HG03432 (cell line): ENCODE measurements at regions not wholly inside any gene's neighbourhood (a gene's known extent, or its start where the extent isn't known, plus 50 kb on each side); places are given as distances from the start of the nearest gene placed in this dataset.
"Not testable (repeated sequence)": the region's sequence is repeated elsewhere in the genome, so short reads cannot be mapped to it uniquely, and the experiment has no call there.

ENCODE experiments used
- ATAC-seq: cut with Tn5 transposase; IDR thresholded peaks from one replicate; pipeline ENCODE4 v1.9.1; 2021; ENCODE audit warnings: mild to moderate bottlenecking, moderate library complexity; ENCODE audit not compliant: unreplicated experiment

GRCh38 chr6:139996253-139996834, 621.9 kb upstream of the CITED2 start:
- ATAC-seq, result peak; percentile 84

- no peak for ATAC-seq
Measured at GRCh38 chr6:139994998-139995397, 620.5 kb upstream of the CITED2 start.

DNA sequence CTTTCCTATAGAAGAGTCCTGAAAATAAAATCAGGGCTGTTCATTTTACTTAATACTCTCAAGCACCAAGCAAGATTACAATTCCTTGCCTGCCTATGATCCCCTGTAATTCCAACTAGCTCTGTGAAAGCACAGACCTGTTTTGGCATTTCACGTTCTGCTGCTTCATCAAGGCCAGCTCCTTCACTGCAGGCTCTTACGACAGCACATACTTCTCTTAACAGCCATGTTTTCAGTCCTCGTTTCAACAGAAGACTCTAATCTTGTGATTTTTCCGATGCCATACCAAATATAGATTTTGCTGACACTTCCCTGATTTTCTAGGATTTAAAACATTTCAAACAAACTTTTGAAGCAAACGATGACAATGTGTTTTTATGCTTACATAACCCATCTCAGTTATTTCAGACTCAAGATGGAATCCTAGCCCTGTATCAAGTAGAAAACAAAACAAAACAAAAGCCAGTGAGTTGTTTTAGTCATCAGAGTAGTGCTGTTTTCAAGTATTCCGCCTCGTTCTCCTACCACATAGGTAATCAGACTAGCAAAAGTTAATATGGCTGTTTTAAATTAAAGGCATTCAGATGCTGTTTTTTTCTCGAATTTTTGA, 616.5 kb upstream of the CITED2 start:
- ATAC-seq, result no peak

DNA sequence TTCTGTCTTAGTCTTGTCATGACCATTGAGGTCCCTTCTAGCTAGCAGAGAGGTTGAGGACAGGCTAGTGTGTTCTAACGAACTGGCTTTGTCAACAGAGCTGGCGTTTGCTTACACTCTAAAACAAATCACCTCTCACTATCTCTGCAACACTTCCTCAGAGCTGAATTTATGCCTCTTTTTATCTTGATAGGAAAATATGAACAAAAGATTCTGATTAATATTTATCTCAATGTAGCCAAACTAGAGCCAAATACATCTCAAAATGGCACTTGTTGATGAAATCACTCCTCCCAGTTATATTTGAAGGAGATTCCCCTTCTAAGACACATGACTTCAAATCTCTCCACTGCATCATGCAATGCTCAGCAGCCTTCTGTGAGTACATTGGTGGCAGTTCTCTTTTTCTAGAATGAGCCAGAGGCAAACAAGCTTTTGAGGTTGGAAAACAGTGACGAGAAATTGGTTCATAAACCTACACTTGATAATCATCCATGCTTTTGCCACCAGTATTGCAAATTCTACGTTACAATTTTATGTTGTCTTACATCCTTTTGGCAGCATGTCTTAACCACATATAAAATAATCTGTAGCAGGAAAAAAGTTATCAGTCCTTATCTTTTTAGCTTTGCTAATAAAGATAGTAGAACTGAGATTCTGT, 615.7 kb upstream of the CITED2 start:
- no peak for ATAC-seq

GRCh38 chr6:139988685-139989084, 614.2 kb upstream of the CITED2 start:
- no peak for ATAC-seq

GRCh38 chr6:139987091-139987490, 612.6 kb upstream of the CITED2 start:
- ATAC-seq, result no peak

- ATAC-seq, result no peak
Measured at GRCh38 chr6:139985236-139985815, 610.9 kb upstream of the CITED2 start.

DNA sequence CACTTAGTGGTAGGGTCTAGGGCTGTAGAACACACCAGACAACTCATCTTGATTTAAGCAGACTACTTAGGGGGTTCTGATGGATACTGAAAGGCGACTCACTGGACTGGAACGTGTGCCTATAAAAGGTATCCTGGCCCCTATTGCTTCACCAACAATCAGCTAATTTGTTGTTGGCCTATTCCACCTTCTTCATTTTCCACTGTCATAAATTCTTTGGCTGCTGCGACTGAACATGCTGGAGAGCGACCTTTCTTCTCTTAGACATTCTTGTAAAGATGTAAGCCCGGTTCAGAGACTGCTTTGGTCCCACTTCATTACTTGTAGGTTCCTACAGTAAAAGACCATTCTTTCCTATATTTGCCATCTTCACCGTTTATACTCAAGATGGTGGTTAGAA, 609.9 kb upstream of the CITED2 start:
- ATAC-seq, result no peak

- ATAC-seq, result no peak
Measured at GRCh38 chr6:139983555-139984276, 609.3 kb upstream of the CITED2 start.

DNA sequence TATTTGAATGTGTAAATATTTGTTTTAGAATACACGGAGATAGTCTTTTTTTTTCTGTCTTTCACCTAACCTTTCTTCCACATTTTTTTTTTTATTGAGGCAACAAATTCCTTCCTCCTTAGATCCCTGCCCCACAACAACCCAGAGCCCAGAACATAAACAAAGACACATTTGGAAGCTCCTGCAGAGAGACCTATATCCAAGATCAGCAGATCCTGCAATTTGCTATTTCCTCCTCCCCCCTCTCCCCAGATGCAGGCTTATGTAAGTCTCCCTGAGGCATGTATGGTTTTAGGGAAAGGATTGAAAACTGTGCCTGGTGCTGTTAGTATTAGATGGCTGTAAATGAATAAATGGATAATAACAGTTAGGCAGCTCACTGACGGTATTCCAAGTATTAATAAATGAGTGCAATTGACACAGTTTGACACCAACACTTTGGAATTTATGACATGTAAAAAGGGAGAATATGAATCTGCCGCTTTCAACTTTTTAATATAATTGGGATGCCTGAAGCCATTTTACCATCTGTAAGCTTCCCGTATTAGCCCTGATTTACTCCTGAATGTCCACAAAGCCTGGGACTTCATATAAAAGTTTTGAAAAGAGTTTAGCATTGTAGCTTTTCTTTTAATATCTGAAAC, 608.3 kb upstream of the CITED2 start:
- ATAC-seq, result no peak

GRCh38 chr6:139982195-139982594, 607.7 kb upstream of the CITED2 start:
- no peak for ATAC-seq

- no peak for ATAC-seq
Measured at GRCh38 chr6:139981768-139982181, 607.3 kb upstream of the CITED2 start.

- no peak for ATAC-seq
Measured at GRCh38 chr6:139981066-139981624, 606.7 kb upstream of the CITED2 start.

- not testable (repeated sequence) for ATAC-seq
Measured at GRCh38 chr6:139980631-139981030, 606.2 kb upstream of the CITED2 start.

GRCh38 chr6:139979021-139979725, 604.7 kb upstream of the CITED2 start:
- ATAC-seq, result no peak

- no peak for ATAC-seq
Measured at GRCh38 chr6:139977887-139978332, 603.5 kb upstream of the CITED2 start.

- no peak for ATAC-seq
Measured at GRCh38 chr6:139973669-139974344, 599.4 kb upstream of the CITED2 start.

DNA sequence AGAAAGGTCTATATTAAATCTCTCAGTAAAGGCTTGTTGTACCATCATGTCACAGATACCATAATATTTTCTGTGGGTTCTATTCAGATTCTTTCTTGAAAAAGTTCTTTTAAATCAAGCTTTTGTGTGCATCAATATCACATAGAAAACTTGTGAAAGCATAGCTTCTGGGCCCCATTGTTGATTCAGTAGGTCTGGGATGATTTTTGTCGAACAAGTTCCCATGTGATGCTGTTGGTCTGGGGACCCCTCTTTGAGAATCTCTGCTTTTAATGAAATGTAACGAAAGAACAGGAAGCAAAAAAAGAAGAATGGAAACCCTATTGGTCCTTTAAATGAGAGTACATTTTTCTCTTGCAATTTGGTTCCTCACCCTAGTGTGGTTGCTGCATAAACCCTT, 597.7 kb upstream of the CITED2 start:
- no peak for ATAC-seq

GRCh38 chr6:139970591-139970991, 596.1 kb upstream of the CITED2 start:
- no peak for ATAC-seq
